ENCODE measurements at regions not wholly inside any gene's neighbourhood (a gene's known extent, or its start where the extent isn't known, plus 50 kb on each side); places are given as distances from the start of the nearest gene placed in this dataset.
A peak's percentile ranks its signal among the peaks of the same experiment; 100 is the strongest.

DNA sequence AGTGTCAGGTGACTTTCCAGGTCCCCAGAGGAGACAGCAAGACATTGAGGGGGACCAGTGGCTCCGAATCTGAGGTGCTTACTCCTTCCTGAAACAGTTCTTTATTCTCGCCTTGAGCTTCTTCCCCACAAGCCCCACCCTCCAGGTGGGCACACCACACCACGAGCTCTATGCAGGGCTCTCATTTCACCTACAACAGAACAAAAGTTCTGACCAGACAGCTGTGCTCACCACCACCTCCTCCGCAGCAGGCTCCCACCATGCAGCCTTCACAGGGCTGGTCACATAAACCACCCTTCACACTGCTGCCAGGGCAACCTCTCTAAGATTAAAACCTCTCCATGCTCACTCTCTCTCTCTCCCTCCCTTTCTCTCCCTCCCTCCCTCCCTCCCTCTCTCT lies 384.5 kb upstream of the ARID1B start:
- no peak for ATAC-seq
- TF ChIP-seq ZNF565 (CRISPR knock-in tag; conservative IDR thresholded peaks at IDR 0.05; ENCODE audit: low read depth): no peak
- TF ChIP-seq, protein P1, sequence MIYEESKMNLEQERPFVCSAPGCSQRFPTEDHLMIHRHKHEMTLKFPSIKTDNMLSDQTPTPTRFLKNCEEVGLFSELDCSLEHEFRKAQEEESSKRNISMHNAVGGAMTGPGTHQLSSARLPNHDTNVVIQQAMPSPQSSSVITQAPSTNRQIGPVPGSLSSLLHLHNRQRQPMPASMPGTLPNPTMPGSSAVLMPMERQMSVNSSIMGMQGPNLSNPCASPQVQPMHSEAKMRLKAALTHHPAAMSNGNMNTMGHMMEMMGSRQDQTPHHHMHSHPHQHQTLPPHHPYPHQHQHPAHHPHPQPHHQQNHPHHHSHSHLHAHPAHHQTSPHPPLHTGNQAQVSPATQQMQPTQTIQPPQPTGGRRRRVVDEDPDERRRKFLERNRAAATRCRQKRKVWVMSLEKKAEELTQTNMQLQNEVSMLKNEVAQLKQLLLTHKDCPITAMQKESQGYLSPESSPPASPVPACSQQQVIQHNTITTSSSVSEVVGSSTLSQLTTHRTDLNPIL (CRISPR knock-in tag; IDR thresholded peaks at IDR 0.05; ENCODE audit: low read depth): no peak
- TF ChIP-seq GLIS3 (CRISPR knock-in tag; IDR thresholded peaks at IDR 0.05): no peak
- TF ChIP-seq, protein P2, sequence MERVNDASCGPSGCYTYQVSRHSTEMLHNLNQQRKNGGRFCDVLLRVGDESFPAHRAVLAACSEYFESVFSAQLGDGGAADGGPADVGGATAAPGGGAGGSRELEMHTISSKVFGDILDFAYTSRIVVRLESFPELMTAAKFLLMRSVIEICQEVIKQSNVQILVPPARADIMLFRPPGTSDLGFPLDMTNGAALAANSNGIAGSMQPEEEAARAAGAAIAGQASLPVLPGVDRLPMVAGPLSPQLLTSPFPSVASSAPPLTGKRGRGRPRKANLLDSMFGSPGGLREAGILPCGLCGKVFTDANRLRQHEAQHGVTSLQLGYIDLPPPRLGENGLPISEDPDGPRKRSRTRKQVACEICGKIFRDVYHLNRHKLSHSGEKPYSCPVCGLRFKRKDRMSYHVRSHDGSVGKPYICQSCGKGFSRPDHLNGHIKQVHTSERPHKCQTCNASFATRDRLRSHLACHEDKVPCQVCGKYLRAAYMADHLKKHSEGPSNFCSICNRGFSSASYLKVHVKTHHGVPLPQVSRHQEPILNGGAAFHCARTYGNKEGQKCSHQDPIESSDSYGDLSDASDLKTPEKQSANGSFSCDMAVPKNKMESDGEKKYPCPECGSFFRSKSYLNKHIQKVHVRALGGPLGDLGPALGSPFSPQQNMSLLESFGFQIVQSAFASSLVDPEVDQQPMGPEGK (CRISPR knock-in tag; IDR thresholded peaks at IDR 0.05; ENCODE audit: borderline replicate concordance): no peak
- no peak for TF ChIP-seq BACH2 (CRISPR knock-in tag; IDR thresholded peaks at IDR 0.05; ENCODE audit: borderline replicate concordance)
- no peak for TF ChIP-seq CSDC2 (CRISPR knock-in tag; IDR thresholded peaks at IDR 0.05)
- no peak for TF ChIP-seq ZNF8 (CRISPR knock-in tag; IDR thresholded peaks at IDR 0.05)
- no peak for TF ChIP-seq ISL1 (CRISPR knock-in tag; IDR thresholded peaks at IDR 0.05)

DNA sequence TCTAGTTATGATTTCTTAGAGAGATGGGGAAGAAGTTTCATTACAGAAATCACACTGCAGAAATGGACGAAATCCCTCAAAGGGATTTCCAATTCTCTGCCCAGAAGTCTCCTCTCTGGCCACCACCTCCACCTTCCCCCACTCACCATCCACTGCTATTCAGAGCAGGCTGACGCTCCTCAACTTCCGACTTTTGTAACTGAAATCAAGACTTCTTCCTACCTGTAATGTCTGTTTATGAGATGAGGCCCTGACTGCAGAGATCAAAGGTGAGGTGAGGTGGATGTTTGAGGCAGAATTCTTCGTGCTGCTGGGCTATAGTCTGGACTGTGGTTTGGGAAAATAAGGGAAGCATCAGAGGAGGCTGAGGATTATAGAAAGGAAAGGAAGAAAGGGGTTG lies 385.2 kb upstream of the ARID1B start:
- no peak for ATAC-seq
- TF ChIP-seq, protein P3, sequence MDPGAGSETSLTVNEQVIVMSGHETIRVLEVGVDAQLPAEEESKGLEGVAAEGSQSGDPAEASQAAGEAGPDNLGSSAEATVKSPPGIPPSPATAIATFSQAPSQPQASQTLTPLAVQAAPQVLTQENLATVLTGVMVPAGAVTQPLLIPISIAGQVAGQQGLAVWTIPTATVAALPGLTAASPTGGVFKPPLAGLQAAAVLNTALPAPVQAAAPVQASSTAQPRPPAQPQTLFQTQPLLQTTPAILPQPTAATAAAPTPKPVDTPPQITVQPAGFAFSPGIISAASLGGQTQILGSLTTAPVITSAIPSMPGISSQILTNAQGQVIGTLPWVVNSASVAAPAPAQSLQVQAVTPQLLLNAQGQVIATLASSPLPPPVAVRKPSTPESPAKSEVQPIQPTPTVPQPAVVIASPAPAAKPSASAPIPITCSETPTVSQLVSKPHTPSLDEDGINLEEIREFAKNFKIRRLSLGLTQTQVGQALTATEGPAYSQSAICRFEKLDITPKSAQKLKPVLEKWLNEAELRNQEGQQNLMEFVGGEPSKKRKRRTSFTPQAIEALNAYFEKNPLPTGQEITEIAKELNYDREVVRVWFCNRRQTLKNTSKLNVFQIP (CRISPR knock-in tag; IDR thresholded peaks at IDR 0.05; ENCODE audit: borderline replicate concordance, low read depth): no peak
- TF ChIP-seq TCF4 (CRISPR knock-in tag; IDR thresholded peaks at IDR 0.05; ENCODE audit: borderline replicate concordance) (no peak), OSR1 (CRISPR knock-in tag; IDR thresholded peaks at IDR 0.05) (no peak), RARB (CRISPR knock-in tag; IDR thresholded peaks at IDR 0.05) (no peak), ZNF8 (CRISPR knock-in tag; IDR thresholded peaks at IDR 0.05) (no peak), SNAI2 (CRISPR knock-in tag; IDR thresholded peaks at IDR 0.05) (no peak), ZFP30 (CRISPR knock-in tag; IDR thresholded peaks at IDR 0.05) (no peak), CSDC2 (CRISPR knock-in tag; IDR thresholded peaks at IDR 0.05) (no peak), ESRRG (CRISPR knock-in tag; IDR thresholded peaks at IDR 0.05) (no peak), ARNTL (CRISPR knock-in tag; IDR thresholded peaks at IDR 0.05; ENCODE audit: borderline replicate concordance, low read depth) (no peak), BACH2 (CRISPR knock-in tag; IDR thresholded peaks at IDR 0.05; ENCODE audit: borderline replicate concordance) (no peak), GLIS3 (CRISPR knock-in tag; IDR thresholded peaks at IDR 0.05) (no peak), ZNF70 (CRISPR knock-in tag; IDR thresholded peaks at IDR 0.05) (no peak), ZC3H10 (CRISPR knock-in tag; IDR thresholded peaks at IDR 0.05) (no peak)
- TF ChIP-seq, protein P4, sequence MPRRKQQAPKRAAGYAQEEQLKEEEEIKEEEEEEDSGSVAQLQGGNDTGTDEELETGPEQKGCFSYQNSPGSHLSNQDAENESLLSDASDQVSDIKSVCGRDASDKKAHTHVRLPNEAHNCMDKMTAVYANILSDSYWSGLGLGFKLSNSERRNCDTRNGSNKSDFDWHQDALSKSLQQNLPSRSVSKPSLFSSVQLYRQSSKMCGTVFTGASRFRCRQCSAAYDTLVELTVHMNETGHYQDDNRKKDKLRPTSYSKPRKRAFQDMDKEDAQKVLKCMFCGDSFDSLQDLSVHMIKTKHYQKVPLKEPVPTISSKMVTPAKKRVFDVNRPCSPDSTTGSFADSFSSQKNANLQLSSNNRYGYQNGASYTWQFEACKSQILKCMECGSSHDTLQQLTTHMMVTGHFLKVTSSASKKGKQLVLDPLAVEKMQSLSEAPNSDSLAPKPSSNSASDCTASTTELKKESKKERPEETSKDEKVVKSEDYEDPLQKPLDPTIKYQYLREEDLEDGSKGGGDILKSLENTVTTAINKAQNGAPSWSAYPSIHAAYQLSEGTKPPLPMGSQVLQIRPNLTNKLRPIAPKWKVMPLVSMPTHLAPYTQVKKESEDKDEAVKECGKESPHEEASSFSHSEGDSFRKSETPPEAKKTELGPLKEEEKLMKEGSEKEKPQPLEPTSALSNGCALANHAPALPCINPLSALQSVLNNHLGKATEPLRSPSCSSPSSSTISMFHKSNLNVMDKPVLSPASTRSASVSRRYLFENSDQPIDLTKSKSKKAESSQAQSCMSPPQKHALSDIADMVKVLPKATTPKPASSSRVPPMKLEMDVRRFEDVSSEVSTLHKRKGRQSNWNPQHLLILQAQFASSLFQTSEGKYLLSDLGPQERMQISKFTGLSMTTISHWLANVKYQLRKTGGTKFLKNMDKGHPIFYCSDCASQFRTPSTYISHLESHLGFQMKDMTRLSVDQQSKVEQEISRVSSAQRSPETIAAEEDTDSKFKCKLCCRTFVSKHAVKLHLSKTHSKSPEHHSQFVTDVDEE (CRISPR knock-in tag; IDR thresholded peaks at IDR 0.05): no peak

DNA sequence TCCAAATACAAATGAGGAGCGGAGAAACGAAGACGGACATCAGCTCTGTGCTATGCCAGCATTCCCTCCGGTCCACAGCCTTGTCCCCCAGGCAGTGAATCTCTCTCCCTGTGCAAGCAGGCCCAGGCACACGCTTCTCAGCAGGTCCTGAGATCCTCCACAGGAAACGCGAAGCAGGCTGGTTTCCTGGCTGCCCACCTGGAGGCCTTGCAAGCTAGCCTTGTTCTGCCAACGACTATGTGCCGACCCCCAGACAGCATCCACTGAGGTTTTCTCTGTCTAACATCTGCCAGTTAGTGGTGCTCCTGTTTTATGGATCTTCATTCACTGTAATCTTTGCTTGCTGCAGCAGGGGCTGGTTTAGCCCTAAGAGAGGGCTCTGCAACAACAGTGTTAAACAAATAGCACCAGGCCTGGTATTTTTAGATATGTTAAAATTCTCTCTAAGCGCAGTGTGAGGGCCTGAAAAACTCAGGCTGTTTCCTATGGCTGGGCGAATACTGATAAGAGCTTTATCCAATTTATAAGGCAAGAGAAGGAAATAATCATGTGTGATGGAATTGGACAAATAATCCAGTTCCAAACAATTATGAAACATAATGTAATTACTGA lies 386.0 kb upstream of the ARID1B start:
- TF ChIP-seq ISL1 (CRISPR knock-in tag; IDR thresholded peaks at IDR 0.05) (0 out of 2 replicates have a peak, but pooled peaks have one; percentile 25), RARB (CRISPR knock-in tag; IDR thresholded peaks at IDR 0.05) (no peak), BACH2 (CRISPR knock-in tag; IDR thresholded peaks at IDR 0.05; ENCODE audit: borderline replicate concordance) (no peak), TCF4 (CRISPR knock-in tag; IDR thresholded peaks at IDR 0.05; ENCODE audit: borderline replicate concordance) (peak; percentile 56; the same call in 1 of the 2 replicates), GLIS3 (CRISPR knock-in tag; IDR thresholded peaks at IDR 0.05) (no peak), ZFP3 (CRISPR knock-in tag; IDR thresholded peaks at IDR 0.05) (no peak), ARNTL (CRISPR knock-in tag; IDR thresholded peaks at IDR 0.05; ENCODE audit: borderline replicate concordance, low read depth) (no peak)
- TF ChIP-seq, protein P5, sequence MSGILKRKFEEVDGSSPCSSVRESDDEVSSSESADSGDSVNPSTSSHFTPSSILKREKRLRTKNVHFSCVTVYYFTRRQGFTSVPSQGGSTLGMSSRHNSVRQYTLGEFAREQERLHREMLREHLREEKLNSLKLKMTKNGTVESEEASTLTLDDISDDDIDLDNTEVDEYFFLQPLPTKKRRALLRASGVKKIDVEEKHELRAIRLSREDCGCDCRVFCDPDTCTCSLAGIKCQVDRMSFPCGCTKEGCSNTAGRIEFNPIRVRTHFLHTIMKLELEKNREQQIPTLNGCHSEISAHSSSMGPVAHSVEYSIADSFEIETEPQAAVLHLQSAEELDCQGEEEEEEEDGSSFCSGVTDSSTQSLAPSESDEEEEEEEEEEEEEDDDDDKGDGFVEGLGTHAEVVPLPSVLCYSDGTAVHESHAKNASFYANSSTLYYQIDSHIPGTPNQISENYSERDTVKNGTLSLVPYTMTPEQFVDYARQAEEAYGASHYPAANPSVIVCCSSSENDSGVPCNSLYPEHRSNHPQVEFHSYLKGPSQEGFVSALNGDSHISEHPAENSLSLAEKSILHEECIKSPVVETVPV (CRISPR knock-in tag; IDR thresholded peaks at IDR 0.05): no peak
- TF ChIP-seq, protein P4 (CRISPR knock-in tag; IDR thresholded peaks at IDR 0.05): 0 out of 2 replicates have a peak, but pooled peaks have one; percentile 29
- ATAC-seq: no peak; the same call in 2 of the 3 replicates
